ENCODE measurements at regions not wholly inside any gene's neighbourhood (a gene's known extent, or its start where the extent isn't known, plus 50 kb on each side); places are given as distances from the start of the nearest gene placed in this dataset.

DNA sequence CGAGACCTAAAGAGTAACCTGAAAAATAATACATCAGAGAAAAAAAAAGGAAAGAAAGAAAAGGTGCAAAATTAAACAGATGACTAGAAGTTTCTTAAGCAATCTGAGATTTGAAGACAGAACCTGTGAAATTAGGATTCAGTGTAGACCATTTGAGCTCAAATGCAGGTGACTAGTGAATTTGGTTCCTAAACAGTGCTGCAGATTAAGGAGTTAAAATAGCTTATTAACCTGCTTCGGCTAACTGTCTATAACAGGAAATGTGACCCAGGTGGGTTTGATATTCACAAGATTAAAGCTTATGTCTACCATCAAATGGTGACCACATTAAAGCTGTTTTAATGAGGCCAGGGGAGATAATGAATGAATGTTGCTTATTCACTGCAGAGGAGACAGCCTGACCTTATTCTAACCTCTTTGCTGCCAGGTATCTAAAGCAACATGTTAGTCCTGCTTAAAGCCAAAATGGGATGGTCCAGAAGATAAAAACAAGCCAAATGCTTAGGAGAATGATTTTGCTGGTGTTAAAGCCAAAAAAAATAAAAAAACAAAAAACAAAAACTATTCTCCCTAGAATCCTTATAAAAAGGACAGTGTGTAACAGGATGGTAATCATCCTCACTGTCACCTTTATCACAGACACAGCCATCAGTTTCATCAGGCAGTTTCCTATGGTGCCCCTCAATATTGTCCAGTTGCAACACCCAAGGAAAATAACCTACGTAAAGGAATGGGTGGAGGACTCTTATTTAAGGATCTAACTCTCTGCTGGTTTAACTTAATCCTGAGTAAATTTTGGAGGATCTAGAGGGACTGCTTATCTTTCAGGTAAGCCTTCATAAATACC lies 769.0 kb upstream of the ZEB2 start:
- no peak for DNase-seq (ENCODE audit: low read depth)
- TF ChIP-seq, protein P1, sequence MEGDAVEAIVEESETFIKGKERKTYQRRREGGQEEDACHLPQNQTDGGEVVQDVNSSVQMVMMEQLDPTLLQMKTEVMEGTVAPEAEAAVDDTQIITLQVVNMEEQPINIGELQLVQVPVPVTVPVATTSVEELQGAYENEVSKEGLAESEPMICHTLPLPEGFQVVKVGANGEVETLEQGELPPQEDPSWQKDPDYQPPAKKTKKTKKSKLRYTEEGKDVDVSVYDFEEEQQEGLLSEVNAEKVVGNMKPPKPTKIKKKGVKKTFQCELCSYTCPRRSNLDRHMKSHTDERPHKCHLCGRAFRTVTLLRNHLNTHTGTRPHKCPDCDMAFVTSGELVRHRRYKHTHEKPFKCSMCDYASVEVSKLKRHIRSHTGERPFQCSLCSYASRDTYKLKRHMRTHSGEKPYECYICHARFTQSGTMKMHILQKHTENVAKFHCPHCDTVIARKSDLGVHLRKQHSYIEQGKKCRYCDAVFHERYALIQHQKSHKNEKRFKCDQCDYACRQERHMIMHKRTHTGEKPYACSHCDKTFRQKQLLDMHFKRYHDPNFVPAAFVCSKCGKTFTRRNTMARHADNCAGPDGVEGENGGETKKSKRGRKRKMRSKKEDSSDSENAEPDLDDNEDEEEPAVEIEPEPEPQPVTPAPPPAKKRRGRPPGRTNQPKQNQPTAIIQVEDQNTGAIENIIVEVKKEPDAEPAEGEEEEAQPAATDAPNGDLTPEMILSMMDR (IDR thresholded peaks at IDR 0.05; ENCODE audit: insufficient read depth, low read depth, low read length): no peak
- no peak overlapping the region for H3K4me3 ChIP-seq (ENCODE audit: low read depth, low read length)

DNA sequence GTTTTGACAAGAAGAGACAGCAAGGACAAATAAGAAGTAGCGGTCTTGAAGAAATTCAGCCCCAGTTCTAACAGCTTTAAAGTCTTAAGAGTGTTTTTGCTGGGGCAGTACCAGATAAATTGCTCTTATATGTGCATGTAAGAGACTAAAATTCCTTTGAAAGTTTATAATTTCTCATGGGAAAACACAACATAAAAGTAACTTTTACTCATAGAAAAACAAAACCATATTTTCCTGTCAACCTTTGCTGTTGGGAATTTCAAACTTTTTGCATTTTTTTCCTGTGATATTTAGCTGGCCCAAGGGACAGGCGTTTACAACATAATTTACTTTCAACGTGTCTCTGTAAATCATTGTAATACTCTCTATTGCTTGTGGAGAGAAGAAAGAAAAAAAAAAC lies 767.8 kb upstream of the ZEB2 start:
- H3K4me3 ChIP-seq (ENCODE audit: low read depth, low read length): no peak overlapping the region
- peak; percentile 33 for DNase-seq (ENCODE audit: low read depth)
- TF ChIP-seq, protein P1 (IDR thresholded peaks at IDR 0.05; ENCODE audit: insufficient read depth, low read depth, low read length): no peak

DNA sequence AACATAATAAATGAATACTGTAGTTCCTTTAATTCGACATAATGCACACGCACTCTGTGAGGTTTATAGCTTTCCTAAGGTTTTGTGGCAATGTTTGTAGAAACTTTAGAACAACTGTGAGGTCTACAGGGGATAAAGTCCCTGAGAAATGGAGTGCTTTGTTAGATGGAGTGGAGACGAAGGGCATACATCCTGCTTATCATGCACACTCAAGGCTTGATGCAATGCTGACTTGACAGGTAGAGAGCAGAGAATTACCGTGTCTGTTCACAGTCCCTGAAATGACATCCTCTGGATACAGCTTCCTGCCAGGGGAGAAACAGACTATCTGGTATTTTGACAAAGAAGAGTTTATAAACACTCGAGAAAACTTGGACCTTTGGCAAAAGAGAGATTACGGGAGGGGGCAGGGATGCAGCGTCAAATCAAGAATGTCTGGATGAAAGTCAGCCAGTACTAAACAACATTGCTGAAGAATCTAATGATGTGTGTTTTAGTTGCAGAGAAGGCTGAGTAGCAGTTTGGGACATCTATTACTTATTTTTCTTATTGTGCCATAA lies 766.9 kb upstream of the ZEB2 start:
- no peak for DNase-seq (ENCODE audit: low read depth)
- H3K4me3 ChIP-seq (ENCODE audit: low read depth, low read length): no peak overlapping the region
- TF ChIP-seq, protein P1 (IDR thresholded peaks at IDR 0.05; ENCODE audit: insufficient read depth, low read depth, low read length): no peak

DNA sequence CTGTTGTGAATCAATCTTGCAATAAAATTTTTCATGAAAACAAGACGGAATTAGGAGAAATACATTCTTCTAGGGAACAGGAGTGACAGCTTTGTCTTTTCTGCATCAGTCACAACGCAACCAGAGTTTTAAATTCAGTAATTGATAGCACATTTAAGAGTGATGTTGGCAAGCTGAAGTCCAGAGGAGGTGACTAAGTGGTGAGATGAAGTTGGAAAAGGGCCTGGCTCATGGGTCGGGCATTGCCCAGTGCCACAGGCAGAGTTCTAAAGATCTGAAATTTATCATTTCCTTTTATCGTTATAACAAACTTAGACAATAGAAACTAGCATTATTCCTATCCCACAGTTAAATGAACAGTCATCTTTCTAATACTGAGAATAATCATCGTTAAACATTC lies 764.6 kb upstream of the ZEB2 start:
- no peak overlapping the region for H3K4me3 ChIP-seq (ENCODE audit: low read depth, low read length)
- DNase-seq (ENCODE audit: low read depth): no peak
- TF ChIP-seq, protein P1 (IDR thresholded peaks at IDR 0.05; ENCODE audit: insufficient read depth, low read depth, low read length): no peak

DNA sequence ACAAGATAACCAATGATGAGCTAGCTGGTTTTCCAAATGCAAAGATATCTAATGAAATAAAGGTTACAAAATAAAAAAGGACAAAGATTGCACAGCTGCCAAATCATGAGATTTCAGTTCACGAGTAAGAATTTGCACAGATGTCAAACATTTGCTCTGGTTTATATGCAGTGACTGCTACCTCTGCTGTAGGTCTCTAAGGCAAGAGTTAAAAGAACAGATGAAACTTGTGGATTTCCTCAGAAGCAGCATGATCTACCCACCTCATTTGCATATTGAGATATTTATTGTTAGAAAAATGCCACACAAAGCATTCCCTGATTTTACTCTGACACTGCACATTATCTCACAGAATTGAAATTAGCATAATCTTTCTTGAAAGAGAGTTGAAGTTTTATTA lies 763.2 kb upstream of the ZEB2 start:
- TF ChIP-seq, protein P1 (IDR thresholded peaks at IDR 0.05; ENCODE audit: insufficient read depth, low read depth, low read length): no peak
- no peak overlapping the region for H3K4me3 ChIP-seq (ENCODE audit: low read depth, low read length)
- DNase-seq (ENCODE audit: low read depth): no peak

DNA sequence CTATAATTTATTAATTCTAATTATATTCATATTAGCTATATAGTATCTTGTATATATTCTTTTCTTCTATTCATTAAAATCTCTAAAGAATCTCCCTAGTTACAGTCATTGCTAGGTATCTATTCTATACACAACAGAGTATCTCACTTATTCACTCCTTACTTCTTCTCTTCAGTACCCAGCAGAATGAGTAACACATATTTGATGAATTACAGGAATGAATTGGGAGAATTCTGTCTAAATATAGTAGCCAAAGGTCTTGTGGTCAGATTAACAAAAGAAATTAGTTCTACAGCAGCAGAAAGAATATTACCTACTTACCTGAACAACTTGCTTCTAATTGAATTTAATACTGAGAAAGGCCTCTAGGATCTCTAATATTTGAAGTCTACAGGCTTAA lies 758.0 kb upstream of the ZEB2 start:
- TF ChIP-seq, protein P1 (IDR thresholded peaks at IDR 0.05; ENCODE audit: insufficient read depth, low read depth, low read length): no peak
- no peak overlapping the region for H3K4me3 ChIP-seq (ENCODE audit: low read depth, low read length)
- no peak for DNase-seq (ENCODE audit: low read depth)
